HG02642 (cell line): ENCODE measurements at regions not wholly inside any gene's neighbourhood (a gene's known extent, or its start where the extent isn't known, plus 50 kb on each side); places are given as distances from the start of the nearest gene placed in this dataset.

Experiments
- ATAC-seq: cut with Tn5 transposase; IDR thresholded peaks from one replicate; pipeline ENCODE4 v1.9.1; 2021; ENCODE audit warnings: mild to moderate bottlenecking; ENCODE audit not compliant: unreplicated experiment, poor library complexity

- no peak for ATAC-seq
Observed at GRCh38 chr18:41170346-41170745, 784.7 kb upstream of the PIK3C3 start.

- no peak for ATAC-seq
Observed at GRCh38 chr18:41165625-41166024, 789.4 kb upstream of the PIK3C3 start.

GRCh38 chr18:41162781-41163180 is 792.3 kb upstream of the PIK3C3 start:
- ATAC-seq: no peak

GRCh38 chr18:41162191-41162590 is 792.8 kb upstream of the PIK3C3 start:
- ATAC-seq: no peak

DNA sequence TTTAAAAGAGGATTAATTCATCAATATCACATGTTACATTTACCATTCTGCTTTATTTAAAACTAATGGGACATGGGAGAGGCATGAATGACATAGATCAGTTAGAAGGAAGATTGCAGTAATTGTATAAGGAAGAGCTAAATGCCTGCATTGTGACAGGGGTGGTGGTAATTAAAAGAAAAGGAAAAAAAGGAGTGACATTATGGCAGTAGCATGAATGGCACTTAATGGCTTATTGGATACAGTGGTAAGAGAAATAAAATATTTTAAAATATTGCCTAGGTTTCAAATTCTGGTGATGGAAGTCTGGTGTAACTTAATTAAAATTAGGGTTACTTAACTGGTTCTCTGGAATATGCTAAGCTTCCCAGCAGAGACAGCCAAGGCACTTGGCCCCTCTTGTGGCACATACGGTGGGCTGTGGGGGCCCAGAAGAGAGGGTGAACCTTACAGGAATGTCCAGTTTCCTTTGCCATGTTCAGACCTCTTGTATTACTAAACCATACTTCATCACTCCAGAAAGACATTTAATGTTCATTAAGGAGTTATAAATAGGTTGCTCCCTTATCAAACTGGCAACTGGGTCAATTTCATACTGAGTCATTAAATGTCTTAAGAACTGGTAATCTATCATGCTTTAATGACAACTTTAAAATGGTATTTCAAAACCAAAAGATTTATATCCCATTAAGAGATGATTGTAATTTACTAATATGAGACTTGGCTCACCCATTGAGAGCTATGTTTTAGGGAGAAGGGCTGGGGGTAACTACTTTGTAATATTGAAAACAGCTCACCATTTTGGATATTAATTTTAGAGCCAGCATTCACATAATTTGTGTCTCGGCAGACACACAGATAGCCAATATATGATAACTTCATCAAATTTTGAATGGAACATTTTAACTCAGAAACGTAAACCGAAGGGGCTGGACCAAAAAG is 798.9 kb upstream of the PIK3C3 start:
- no peak for ATAC-seq

DNA sequence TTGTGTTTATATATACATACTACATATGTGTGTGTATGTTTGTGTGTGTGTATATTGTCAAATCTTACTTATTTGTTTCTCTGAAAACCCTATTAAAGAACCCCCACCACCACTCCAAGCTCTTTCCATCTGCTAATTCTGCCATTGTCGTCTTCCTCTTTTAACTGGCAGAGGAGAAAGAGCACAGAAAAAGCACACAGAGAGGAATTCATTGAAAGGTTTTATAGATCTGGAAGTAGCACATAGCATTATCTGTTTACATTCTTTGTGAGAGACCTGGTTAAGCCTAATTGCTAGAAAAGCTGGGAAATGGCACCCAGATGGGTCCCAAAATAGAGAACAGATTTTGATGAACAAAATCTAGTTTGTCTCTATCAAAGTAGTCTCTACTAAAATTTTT is 800.0 kb upstream of the PIK3C3 start:
- no peak for ATAC-seq

DNA sequence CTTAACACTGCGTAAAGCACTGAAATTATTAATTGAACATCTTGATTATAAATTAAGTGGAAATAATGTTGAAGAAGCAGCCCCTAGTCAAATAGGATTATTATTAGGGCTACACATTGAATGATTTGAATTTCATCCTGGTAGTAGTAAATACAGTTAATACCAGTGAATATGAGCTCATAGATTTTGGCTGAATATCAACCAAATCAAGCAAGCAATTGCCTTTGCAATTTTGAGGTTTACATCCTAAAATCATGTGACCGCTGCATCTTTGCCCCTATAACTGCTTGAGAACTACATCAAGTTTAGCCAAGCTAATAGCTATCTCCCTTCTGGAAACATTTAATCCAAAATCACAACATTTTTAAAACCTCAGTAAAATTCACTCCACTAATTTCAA is 801.2 kb upstream of the PIK3C3 start:
- ATAC-seq: no peak

GRCh38 chr18:41150316-41150715 is 804.7 kb upstream of the PIK3C3 start:
- no peak for ATAC-seq

DNA sequence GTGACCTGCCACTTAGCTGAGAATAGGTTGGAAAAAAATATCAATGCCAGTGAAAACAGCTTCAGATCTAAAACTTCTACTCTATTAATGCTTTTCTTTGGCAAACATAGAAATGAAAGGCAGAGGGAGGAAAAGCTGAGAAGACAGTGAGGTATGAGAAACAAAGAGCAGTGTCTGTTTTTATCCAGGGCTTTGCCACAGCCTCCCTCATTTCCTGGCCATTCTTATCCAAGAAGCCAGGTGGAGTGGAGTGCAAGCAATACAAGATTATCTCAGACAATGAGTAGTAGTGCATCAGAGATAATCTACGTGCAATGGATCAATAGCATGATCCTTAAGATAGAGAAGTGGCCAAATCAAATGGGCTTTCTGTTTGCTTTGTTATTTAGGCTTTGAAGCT is 808.7 kb upstream of the PIK3C3 start:
- ATAC-seq: no peak

DNA sequence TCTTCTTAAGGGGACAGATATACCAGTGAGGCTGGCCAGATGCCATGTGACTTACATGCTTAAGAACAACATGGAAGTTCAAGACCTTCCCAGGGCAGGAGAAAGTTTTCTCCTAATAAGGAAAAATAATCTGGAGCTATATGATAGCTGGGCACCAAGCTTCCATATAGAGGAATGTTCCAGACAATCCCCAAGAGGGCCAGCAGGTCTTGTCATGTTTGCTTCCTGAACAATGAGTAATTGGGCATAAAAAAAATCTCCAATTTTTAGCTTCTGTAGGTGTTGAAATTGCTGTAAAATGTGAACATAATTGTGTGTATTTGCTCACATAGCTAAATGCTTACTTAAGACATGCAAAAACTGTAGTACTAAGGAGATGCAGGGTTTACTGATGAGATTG is 809.5 kb upstream of the PIK3C3 start:
- no peak for ATAC-seq

GRCh38 chr18:41144441-41144840 is 810.6 kb upstream of the PIK3C3 start:
- no peak for ATAC-seq

GRCh38 chr18:41140506-41140905 is 814.5 kb upstream of the PIK3C3 start:
- no peak for ATAC-seq

- no peak for ATAC-seq
Observed at GRCh38 chr18:41135146-41135545, 819.9 kb upstream of the PIK3C3 start.

DNA sequence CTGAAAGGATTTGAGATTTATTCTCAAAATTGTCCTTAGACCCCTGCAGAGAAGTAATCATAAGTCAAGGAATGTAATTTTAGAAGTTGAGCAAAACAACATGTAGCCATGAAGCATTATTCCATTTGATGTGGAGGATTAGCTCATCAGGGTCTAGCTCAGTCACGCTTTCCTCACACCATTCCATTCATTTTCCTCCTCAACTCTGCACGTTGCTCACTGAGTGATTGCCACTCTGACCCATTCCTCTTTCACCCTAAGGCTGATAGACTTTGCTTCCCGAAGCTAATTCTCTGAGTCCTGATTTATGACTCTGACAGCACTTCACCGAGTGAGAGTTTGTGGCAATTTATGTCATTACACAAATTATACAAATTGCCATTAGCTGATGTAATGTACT is 820.6 kb upstream of the PIK3C3 start:
- no peak for ATAC-seq

- ATAC-seq: no peak
Observed at GRCh38 chr18:41131050-41131449, 824.0 kb upstream of the PIK3C3 start.

DNA sequence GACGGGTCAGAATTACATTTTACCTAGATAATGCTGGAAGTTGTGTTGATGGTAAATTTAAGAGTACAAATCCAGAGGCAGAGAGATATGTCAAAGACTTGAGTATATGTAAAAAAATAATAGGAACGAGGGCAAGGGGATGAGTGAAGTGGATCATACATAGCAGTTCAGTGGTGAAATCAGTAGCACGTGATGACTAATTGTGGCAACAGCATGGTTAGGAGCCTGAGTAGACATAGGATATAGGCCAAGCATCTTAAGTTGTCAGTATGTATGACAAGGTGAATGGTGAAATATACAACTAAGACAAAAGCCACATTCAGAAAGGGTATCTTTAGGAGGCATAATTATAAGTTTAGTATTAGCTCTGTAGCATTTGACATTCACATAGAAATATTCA is 826.5 kb upstream of the PIK3C3 start:
- no peak for ATAC-seq

GRCh38 chr18:41128126-41128525 is 826.9 kb upstream of the PIK3C3 start:
- ATAC-seq: no peak

DNA sequence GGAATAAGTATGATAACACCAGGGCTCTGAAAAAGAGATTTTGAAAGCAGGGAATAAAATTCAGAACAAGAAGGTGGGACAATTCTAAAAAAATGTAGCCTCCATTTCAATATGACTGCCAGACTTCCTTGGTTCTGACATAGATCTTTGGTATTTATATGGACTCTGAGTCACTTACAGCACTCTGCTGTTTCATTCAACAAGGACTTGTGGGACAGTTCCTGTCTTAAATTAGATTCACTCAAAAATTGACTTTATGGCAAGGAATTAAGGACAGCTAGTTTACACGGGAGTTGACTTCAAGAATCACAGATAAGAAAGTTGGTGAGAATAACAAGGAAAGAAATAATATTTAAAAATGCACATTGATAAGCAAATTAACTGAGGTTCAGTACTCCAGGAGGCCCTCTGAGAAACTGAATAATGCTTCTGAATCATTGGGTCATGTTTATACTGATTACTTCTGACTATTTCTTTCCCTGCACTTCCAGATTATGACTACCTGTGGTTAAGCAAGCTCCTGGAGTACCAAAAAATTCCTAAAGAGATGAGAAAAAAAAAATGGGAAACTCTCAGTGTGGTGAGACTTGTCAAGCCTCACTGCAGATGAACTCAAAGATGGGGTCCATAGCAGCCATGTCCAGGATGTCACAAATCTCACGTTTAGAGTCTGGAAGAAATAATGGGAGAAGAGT is 828.3 kb upstream of the PIK3C3 start:
- ATAC-seq: no peak

GRCh38 chr18:41121116-41121826 is 833.8 kb upstream of the PIK3C3 start:
- ATAC-seq: no peak

- ATAC-seq: no peak
Observed at GRCh38 chr18:41119031-41119430, 836.0 kb upstream of the PIK3C3 start.

GRCh38 chr18:41113885-41114482 is 841.0 kb upstream of the PIK3C3 start:
- no peak for ATAC-seq
